ENCODE measurements at regions not wholly inside any gene's neighbourhood (a gene's known extent, or its start where the extent isn't known, plus 50 kb on each side); places are given as distances from the start of the nearest gene placed in this dataset.

DNA sequence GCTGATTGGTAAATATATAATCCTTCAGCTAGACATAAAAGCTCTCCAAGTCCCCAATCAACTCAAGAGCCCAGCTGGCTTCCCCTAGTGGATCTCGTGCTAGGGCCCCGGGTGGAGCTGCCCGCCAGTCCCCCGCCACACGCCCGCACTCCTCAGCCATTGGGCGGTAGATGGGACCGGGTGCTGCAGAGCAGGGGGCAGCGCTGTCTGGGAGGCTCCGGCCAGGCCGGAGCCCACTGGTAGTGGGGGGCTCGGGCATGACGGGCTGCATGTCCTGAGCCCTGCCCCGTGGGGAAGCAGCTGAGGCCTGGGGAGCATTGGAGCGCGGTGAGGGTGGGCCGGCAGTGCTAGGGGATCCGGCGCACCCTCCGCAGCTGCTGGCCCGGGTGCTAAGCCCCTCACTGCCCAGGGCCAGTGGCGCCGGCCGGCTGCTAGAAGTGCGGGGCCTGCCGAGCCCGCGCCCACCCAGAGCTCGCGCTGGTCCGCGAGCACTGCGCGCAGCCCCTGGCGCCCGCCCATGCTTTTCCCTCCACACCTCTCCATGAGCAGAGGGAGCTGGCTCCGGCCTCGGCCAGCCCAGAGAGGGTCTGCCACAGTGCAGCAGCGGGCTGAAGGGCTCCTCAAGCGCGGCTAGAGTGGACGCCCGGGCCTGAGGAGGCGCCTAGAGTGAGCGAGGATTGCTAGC is 1680.6 kb upstream of the RAG2 start:
- TF ChIP-seq ETV6 (CRISPR knock-in tag; IDR thresholded peaks at IDR 0.05): no peak
- TF ChIP-seq CREB1 (CRISPR knock-in tag; IDR thresholded peaks at IDR 0.05): no peak
- TF ChIP-seq, protein P1, sequence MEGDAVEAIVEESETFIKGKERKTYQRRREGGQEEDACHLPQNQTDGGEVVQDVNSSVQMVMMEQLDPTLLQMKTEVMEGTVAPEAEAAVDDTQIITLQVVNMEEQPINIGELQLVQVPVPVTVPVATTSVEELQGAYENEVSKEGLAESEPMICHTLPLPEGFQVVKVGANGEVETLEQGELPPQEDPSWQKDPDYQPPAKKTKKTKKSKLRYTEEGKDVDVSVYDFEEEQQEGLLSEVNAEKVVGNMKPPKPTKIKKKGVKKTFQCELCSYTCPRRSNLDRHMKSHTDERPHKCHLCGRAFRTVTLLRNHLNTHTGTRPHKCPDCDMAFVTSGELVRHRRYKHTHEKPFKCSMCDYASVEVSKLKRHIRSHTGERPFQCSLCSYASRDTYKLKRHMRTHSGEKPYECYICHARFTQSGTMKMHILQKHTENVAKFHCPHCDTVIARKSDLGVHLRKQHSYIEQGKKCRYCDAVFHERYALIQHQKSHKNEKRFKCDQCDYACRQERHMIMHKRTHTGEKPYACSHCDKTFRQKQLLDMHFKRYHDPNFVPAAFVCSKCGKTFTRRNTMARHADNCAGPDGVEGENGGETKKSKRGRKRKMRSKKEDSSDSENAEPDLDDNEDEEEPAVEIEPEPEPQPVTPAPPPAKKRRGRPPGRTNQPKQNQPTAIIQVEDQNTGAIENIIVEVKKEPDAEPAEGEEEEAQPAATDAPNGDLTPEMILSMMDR (IDR thresholded peaks at IDR 0.05): no peak
- no peak for TF ChIP-seq NR2C2 (CRISPR knock-in tag; IDR thresholded peaks at IDR 0.05)
- TF ChIP-seq, protein P2, sequence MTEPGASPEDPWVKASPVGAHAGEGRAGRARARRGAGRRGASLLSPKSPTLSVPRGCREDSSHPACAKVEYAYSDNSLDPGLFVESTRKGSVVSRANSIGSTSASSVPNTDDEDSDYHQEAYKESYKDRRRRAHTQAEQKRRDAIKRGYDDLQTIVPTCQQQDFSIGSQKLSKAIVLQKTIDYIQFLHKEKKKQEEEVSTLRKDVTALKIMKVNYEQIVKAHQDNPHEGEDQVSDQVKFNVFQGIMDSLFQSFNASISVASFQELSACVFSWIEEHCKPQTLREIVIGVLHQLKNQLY (CRISPR knock-in tag; IDR thresholded peaks at IDR 0.05): no peak
- no peak for TF ChIP-seq TEAD1 (CRISPR knock-in tag; IDR thresholded peaks at IDR 0.05)
- TF ChIP-seq TEAD4 (CRISPR knock-in tag; IDR thresholded peaks at IDR 0.05): no peak
- TF ChIP-seq ESRRA (CRISPR knock-in tag; IDR thresholded peaks at IDR 0.05; ENCODE audit: borderline replicate concordance): no peak
- TF ChIP-seq, protein P3, sequence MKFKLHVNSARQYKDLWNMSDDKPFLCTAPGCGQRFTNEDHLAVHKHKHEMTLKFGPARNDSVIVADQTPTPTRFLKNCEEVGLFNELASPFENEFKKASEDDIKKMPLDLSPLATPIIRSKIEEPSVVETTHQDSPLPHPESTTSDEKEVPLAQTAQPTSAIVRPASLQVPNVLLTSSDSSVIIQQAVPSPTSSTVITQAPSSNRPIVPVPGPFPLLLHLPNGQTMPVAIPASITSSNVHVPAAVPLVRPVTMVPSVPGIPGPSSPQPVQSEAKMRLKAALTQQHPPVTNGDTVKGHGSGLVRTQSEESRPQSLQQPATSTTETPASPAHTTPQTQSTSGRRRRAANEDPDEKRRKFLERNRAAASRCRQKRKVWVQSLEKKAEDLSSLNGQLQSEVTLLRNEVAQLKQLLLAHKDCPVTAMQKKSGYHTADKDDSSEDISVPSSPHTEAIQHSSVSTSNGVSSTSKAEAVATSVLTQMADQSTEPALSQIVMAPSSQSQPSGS (CRISPR knock-in tag; IDR thresholded peaks at IDR 0.05; ENCODE audit: borderline replicate concordance, low read depth): no peak
- TF ChIP-seq, protein P4, sequence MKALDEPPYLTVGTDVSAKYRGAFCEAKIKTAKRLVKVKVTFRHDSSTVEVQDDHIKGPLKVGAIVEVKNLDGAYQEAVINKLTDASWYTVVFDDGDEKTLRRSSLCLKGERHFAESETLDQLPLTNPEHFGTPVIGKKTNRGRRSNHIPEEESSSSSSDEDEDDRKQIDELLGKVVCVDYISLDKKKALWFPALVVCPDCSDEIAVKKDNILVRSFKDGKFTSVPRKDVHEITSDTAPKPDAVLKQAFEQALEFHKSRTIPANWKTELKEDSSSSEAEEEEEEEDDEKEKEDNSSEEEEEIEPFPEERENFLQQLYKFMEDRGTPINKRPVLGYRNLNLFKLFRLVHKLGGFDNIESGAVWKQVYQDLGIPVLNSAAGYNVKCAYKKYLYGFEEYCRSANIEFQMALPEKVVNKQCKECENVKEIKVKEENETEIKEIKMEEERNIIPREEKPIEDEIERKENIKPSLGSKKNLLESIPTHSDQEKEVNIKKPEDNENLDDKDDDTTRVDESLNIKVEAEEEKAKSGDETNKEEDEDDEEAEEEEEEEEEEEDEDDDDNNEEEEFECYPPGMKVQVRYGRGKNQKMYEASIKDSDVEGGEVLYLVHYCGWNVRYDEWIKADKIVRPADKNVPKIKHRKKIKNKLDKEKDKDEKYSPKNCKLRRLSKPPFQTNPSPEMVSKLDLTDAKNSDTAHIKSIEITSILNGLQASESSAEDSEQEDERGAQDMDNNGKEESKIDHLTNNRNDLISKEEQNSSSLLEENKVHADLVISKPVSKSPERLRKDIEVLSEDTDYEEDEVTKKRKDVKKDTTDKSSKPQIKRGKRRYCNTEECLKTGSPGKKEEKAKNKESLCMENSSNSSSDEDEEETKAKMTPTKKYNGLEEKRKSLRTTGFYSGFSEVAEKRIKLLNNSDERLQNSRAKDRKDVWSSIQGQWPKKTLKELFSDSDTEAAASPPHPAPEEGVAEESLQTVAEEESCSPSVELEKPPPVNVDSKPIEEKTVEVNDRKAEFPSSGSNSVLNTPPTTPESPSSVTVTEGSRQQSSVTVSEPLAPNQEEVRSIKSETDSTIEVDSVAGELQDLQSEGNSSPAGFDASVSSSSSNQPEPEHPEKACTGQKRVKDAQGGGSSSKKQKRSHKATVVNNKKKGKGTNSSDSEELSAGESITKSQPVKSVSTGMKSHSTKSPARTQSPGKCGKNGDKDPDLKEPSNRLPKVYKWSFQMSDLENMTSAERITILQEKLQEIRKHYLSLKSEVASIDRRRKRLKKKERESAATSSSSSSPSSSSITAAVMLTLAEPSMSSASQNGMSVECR (CRISPR knock-in tag; IDR thresholded peaks at IDR 0.05; ENCODE audit: borderline replicate concordance): no peak
- TF ChIP-seq NR3C1 (CRISPR knock-in tag; conservative IDR thresholded peaks at IDR 0.05; ENCODE audit: low read depth): no peak

Data from WTC11 (cell line).